ENCODE measurements at regions not wholly inside any gene's neighbourhood (a gene's known extent, or its start where the extent isn't known, plus 50 kb on each side); places are given as distances from the start of the nearest gene placed in this dataset.
A peak's percentile ranks its signal among the peaks of the same experiment; 100 is the strongest.

DNA sequence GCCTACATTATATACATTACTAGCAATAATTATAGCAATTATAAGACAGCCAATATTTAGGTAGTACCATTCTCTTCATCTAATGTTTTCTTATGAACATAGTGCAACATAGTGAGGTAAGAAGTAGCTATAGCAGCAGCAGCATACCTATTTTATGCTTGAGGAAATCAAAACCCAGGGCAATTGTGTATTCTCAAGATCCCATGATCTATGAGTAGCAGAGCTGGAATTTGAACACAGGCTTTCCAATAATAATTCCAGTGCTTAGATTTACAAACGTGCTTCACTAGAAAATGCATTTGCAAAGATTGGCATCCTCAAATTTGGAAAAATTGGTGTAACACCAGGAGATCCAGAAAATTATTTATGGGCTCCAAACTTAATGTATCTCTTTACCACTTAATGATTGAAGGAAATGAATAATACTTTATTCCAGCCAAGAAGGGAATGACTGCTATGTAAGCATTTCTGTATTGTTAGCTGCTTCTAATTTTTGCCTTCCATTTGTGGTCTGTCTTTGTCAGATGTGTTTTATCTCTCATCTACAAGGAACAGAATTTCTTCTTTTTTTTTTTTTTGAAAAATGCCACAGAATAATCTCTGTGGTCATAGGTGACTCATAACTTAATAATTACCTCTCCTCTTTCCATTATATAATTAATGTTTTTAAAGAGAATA, 451.1 kb downstream of the ARAP2 start:
- in situ Hi-C loops (cut with MboI; ENCODE audit: low pct_unique_long_range_greater_than_20kb in 2 of 9, low sequenced_read_pairs in 9 of 9, unreplicated experiment in 9 of 9) = no loop called here
- ATAC-seq (replicated peaks in 6 of 8) = no peak
- Histone ChIP-seq H3K4me1 (replicated peaks in 1 of 2) (no peaks in the 10 kb centered on the region), H3K4me3 (no peak overlapping the region), H3K27ac (no peak overlapping the region)
- 0 to 100% (median 78%) methylated on average over 1 of the region's 1 CpG; no CpG with 5 or more reads in 4 of the 10 experiments for WGBS, 10 experiments

DNA sequence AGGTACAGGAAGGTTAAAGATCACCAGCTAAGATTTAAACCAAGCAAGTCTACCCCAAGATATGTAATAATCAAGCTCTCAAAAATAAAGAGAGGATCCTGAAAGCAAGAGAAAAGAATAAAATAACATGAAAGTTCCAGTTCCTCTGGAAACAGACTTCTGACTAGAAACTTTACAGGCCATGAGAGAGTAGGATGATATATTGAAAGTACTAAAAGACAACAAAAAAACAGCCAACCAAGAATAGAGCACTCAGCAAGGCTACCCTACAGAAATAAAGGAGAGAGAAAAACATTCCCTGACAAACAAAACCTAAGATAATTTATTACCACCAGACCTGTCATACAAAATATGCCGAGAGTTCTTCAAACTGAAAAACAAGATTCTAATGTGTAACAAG, 450.5 kb downstream of the ARAP2 start:
- no peaks in the 10 kb centered on the region for H3K4me1 ChIP-seq (replicated peaks in 1 of 2)
- 0 to 100% (median 61%) methylated on average over 1 of the region's 1 CpG; no CpG with 5 or more reads in 2 of the 10 experiments for WGBS, 10 experiments
- no peak for ATAC-seq (replicated peaks in 6 of 8)
- no peak overlapping the region for H3K27ac ChIP-seq
- in situ Hi-C loops (cut with MboI; ENCODE audit: low pct_unique_long_range_greater_than_20kb in 2 of 9, low sequenced_read_pairs in 9 of 9, unreplicated experiment in 9 of 9) = no loop called here
- no peak overlapping the region for H3K4me3 ChIP-seq

DNA sequence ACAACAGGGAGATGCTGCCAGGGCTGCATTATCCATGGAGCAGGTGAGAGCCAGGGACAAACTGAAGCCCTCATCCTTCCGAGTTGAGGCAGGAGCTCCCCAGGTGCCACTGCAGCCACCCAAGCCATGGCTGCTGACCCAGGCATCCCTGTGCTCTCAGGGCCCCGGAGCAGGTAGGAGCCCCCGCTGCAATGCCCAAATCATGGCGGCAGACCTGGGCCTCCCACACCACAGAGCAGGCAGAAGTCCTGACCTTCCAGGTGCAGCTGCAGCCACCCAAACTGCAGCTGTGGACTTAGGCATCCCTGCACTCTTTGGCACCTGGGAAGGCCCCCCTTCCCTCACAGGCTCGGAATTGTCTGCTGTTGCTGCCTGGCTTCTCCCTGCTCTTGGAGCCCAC, 443.6 kb downstream of the ARAP2 start:
- ATAC-seq (replicated peaks in 6 of 8) = no peak
- in situ Hi-C loops (cut with MboI; ENCODE audit: low pct_unique_long_range_greater_than_20kb in 2 of 9, low sequenced_read_pairs in 9 of 9, unreplicated experiment in 9 of 9) = no loop called here
- Histone ChIP-seq H3K4me3 (no peak overlapping the region), H3K4me1 (replicated peaks in 1 of 2) (no peaks in the 10 kb centered on the region), H3K27ac (no peak overlapping the region)
- 80 to 90% (median 85%) methylated on average over 1 to 4 of the region's 5 CpGs; no CpG with 5 or more reads in 6 of the 10 experiments for WGBS, 10 experiments

DNA sequence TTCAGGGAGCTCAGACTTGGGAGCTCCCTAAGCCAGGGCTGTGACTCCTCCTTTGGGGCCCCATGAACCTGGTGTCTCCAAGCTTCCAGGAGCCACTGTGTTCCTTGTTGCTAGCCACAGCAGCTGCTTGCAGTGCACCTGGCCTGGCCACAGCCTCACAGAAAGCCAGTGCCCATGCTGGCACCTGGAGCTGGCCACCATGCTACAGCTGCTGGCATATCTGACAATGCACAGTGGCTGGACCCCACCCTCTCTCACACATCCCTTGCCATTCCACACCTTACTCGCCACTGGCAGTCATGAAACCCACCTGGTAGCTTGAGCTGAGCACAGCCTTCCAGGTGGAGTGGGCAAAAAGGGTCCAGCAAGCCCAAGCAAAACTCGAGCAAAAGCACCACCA, 441.7 kb downstream of the ARAP2 start:
- in situ Hi-C loops (cut with MboI; ENCODE audit: low pct_unique_long_range_greater_than_20kb in 2 of 9, low sequenced_read_pairs in 9 of 9, unreplicated experiment in 9 of 9) = no loop called here
- WGBS, 10 experiments = 14 to 86% (median 51%) methylated on average over 1 to 2 of the region's 2 CpGs; no CpG with 5 or more reads in 6 of the 10 experiments
- ATAC-seq (replicated peaks in 6 of 8) = no peak
- H3K4me3 ChIP-seq = no peak overlapping the region
- no peak overlapping the region for H3K27ac ChIP-seq
- no peaks in the 10 kb centered on the region for H3K4me1 ChIP-seq (replicated peaks in 1 of 2)

DNA sequence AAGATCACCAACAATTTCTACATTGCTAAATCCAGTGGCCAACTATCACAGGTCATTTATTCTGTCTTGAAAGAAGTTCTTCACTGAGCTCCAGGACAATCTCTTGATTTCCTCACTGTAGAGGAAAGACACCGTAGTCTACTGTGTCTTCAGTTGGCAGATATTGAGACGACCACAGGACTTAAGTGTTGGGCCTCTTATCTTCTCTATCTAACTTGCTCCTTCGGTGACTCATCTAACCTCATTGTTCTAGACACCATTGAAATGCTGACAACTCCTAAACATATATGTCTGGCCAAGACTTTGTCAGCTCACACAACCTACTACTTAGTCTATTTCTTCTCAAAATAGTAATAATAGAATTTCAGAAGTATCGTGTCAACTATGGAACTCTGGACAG, 425.8 kb downstream of the ARAP2 start:
- no peak for ATAC-seq (replicated peaks in 6 of 8)
- WGBS, 10 experiments = 3 to 94% (median 77%) methylated on average over 2 to 4 of the region's 4 CpGs; no CpG with 5 or more reads in 1 of the 10 experiments
- Histone ChIP-seq H3K4me1 (replicated peaks in 1 of 2) (no peaks in the 10 kb centered on the region), H3K27ac (no peak overlapping the region), H3K4me3 (no peak overlapping the region)
- in situ Hi-C loops (cut with MboI; ENCODE audit: low pct_unique_long_range_greater_than_20kb in 2 of 9, low sequenced_read_pairs in 9 of 9, unreplicated experiment in 9 of 9) = no loop called here

DNA sequence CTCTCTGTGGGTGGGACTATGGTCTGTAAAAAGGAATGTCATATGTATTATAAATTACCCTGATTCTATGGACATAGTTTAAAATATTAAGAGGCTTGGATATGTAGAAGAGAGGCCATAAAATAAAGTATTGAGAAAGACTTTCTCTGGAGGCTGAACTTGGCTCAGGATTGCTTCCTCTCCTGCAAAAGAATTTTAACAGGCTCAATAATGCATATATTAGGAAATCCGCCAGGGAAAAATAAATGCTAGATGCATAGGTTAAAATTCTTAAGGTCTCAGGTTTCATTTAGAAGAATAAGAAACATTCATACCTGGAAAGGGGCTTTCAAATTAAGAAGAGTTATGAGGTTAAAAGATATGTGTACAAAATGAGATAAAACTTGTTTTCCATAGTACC, 424.3 kb downstream of the ARAP2 start:
- no peak for ATAC-seq (replicated peaks in 6 of 8)
- Histone ChIP-seq H3K4me1 (replicated peaks in 1 of 2) (no peaks in the 10 kb centered on the region), H3K27ac (no peak overlapping the region), H3K4me3 (no peak overlapping the region)
- WGBS, 10 experiments = 0 to 100% (median 50%) methylated on average over 1 of the region's 1 CpG; no CpG with 5 or more reads in 2 of the 10 experiments
- in situ Hi-C loops (cut with MboI; ENCODE audit: low pct_unique_long_range_greater_than_20kb in 2 of 9, low sequenced_read_pairs in 9 of 9, unreplicated experiment in 9 of 9) = no loop called here

DNA sequence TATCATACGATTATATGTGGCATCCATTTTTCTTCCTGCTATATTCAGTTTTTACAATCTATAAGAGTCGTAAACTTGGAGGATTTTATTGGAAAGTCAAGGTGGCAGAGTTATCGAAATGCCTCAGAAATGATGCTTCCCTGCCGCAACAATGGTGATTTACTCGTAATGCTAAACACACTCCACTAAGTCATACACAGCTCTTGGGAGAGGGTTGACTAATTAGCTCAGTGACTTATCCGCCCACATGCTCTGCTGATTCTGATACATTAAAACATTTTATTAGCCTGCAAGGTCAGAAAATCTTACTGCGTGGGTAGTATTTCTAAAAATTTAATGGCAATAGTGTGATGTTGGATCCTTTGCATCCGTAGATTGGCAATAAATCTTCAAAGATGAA, 420.1 kb downstream of the ARAP2 start:
- ATAC-seq (replicated peaks in 6 of 8) = peak in 4 of 8 experiments; percentile 40 to 98 (median 46)
- H3K27ac ChIP-seq = no peak overlapping the region
- H3K4me3 ChIP-seq = no peak overlapping the region
- no peaks in the 10 kb centered on the region for H3K4me1 ChIP-seq (replicated peaks in 1 of 2)
- in situ Hi-C loops (cut with MboI; ENCODE audit: low pct_unique_long_range_greater_than_20kb in 2 of 9, low sequenced_read_pairs in 9 of 9, unreplicated experiment in 9 of 9) = no loop called here
- 21 to 94% (median 74%) methylated on average over 2 to 8 of the region's 8 CpGs for WGBS, 10 experiments

DNA sequence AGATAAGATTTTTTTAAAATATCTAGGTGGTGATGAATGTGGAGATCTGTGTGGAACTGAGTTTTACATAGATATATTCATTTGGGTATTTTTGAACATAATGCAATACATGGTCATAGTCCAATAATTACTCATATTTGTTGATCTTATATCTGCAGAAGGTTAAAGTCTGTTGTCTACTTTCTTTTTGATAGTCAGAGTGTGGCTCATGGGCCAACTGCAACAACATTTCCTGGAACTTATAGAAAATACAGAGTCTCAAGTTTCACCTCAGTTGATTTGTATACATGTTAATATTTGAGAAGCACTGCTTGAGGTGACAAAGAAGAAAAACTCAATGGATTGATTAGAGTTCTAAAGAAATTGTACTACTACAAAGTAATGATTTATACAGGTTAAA, 408.4 kb downstream of the ARAP2 start:
- Histone ChIP-seq H3K4me3 (no peak overlapping the region), H3K27ac (no peak overlapping the region), H3K4me1 (replicated peaks in 1 of 2) (no peaks in the 10 kb centered on the region)
- no peak for ATAC-seq (replicated peaks in 6 of 8)
- in situ Hi-C loops (cut with MboI; ENCODE audit: low pct_unique_long_range_greater_than_20kb in 2 of 9, low sequenced_read_pairs in 9 of 9, unreplicated experiment in 9 of 9) = no loop called here

DNA sequence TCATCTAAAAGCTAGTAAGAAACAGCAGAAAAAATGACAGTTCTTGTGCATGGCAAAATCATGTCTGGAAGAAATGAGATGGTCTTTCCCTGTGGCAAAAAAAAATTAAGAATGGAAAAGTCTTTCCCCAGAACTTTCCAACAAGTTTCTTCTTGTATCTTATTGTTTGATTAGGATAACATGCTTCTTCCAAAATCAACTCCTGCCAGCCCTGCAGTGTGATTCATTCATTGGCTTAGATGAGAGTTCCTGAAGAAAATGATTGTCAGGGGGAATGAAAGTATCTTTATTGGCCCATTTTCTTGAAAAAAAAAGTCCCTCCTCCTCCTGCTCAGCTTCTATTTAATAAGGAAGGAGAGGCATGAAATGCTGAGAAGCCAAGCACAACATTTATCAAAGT, 407.7 kb downstream of the ARAP2 start:
- in situ Hi-C loops (cut with MboI; ENCODE audit: low pct_unique_long_range_greater_than_20kb in 2 of 9, low sequenced_read_pairs in 9 of 9, unreplicated experiment in 9 of 9) = no loop called here

DNA sequence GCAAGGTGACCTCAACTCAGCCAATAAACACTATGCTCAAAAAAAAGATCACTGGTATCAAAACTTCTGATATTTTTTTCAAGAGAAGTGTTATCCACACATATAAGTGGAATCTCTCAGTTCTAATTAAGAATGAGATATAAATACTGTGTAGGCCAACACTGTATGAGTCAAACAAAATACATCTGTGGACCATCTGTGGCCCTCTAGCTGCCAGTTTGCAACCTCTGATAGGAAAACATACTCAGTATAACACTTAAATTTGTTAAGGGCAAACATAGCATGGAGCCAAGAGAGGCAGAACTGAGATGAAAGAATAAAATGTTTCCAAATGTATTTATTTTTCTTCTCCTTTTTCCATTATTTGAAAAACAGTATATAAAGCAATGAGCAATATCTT, 377.3 kb downstream of the ARAP2 start:
- Histone ChIP-seq H3K4me3 (no peak overlapping the region), H3K4me1 (replicated peaks in 1 of 2) (no peaks in the 10 kb centered on the region), H3K27ac (no peak overlapping the region)
- peak in 1 of 8 experiments; percentile 81 for ATAC-seq (replicated peaks in 6 of 8)
- in situ Hi-C loops (cut with MboI; ENCODE audit: low pct_unique_long_range_greater_than_20kb in 2 of 9, low sequenced_read_pairs in 9 of 9, unreplicated experiment in 9 of 9) = no loop called here

More for the DNA sequence above, 407.7 kb downstream of the ARAP2 start:
- Histone ChIP-seq H3K4me3 (no peak overlapping the region), H3K27ac (no peak overlapping the region), H3K4me1 (replicated peaks in 1 of 2) (no peaks in the 10 kb centered on the region)
- no peak for ATAC-seq (replicated peaks in 6 of 8)

DNA sequence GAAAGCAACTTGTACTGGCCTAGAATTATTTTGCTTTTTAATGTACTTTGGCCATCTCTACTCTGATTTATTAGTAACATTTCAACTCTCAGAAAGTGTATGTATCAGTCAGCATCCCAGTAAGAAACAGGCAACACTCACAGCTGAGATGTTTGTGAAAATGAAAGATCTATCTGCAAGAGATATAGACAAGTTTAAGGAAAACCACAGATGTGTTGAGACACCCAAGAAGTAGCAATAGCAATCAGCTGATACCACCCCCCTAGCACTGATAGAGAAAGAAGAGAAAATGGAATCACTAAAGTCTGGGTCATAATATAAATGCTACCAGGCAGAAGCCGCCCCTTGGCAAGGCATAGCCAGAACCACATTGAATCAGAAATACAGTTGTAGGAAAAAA, 372.0 kb downstream of the ARAP2 start:
- in situ Hi-C loops (cut with MboI; ENCODE audit: low pct_unique_long_range_greater_than_20kb in 2 of 9, low sequenced_read_pairs in 9 of 9, unreplicated experiment in 9 of 9) = no loop called here

DNA sequence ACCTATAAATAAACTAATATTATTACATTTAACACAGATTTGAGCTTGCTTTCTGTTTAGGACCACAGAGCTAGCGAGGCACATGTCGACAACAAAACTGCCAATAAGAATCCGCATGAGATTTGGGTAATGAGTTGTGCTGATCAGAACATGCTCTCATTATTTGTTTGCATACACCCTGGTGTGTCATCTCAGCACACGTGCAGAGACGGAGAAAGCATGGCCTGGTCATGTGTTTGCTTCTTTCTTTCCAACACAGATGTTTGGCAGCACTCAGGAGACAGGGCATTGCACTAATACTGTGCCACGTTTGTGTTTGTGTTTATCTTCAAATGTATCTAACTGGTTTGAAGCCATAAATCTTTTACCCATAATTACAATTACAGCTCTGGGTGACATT, 364.8 kb downstream of the ARAP2 start:
- Histone ChIP-seq H3K4me3 (no peak overlapping the region), H3K4me1 (replicated peaks in 1 of 2) (no peaks in the 10 kb centered on the region), H3K27ac (no peak overlapping the region)
- 0 to 100% (median 77%) methylated on average over 1 to 6 of the region's 6 CpGs for WGBS, 10 experiments
- in situ Hi-C loops (cut with MboI; ENCODE audit: low pct_unique_long_range_greater_than_20kb in 2 of 9, low sequenced_read_pairs in 9 of 9, unreplicated experiment in 9 of 9) = no loop called here
- peak in 1 of 8 experiments; percentile 27 for ATAC-seq (replicated peaks in 6 of 8)

More for the DNA sequence above, 372.0 kb downstream of the ARAP2 start:
- no peaks in the 10 kb centered on the region for H3K4me1 ChIP-seq (replicated peaks in 1 of 2)
- no peak overlapping the region for H3K27ac ChIP-seq
- H3K4me3 ChIP-seq = no peak overlapping the region
- 11 to 100% (median 100%) methylated on average over 1 of the region's 1 CpG; no CpG with 5 or more reads in 5 of the 10 experiments for WGBS, 10 experiments
- no peak for ATAC-seq (replicated peaks in 6 of 8)

DNA sequence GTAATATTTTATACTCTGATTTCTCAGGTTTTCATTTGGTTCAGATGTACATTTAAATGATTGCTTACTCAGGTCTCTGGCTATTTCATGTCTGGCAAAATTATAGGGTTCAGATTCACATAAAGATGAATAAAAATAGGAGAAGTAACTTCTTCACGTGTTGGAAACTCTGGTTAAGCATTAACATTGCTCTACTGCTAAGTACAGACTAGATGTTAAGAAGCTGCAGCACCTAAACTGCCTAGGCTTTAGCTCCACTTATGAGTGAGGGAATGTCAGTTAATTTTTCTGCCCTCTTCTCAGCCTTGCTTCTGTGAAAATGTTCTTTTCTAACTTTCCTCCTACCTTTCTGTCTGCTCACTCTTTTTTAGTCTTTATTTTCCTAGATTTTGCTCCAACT, 361.2 kb downstream of the ARAP2 start:
- WGBS, 10 experiments = 0 to 40% (median 18%) methylated on average over 1 of the region's 1 CpG; no CpG with 5 or more reads in 2 of the 10 experiments
- no peak for ATAC-seq (replicated peaks in 6 of 8)
- Histone ChIP-seq H3K4me1 (replicated peaks in 1 of 2) (no peaks in the 10 kb centered on the region), H3K4me3 (no peak overlapping the region), H3K27ac (no peak overlapping the region)
- in situ Hi-C loops (cut with MboI; ENCODE audit: low pct_unique_long_range_greater_than_20kb in 2 of 9, low sequenced_read_pairs in 9 of 9, unreplicated experiment in 9 of 9) = no loop called here

DNA sequence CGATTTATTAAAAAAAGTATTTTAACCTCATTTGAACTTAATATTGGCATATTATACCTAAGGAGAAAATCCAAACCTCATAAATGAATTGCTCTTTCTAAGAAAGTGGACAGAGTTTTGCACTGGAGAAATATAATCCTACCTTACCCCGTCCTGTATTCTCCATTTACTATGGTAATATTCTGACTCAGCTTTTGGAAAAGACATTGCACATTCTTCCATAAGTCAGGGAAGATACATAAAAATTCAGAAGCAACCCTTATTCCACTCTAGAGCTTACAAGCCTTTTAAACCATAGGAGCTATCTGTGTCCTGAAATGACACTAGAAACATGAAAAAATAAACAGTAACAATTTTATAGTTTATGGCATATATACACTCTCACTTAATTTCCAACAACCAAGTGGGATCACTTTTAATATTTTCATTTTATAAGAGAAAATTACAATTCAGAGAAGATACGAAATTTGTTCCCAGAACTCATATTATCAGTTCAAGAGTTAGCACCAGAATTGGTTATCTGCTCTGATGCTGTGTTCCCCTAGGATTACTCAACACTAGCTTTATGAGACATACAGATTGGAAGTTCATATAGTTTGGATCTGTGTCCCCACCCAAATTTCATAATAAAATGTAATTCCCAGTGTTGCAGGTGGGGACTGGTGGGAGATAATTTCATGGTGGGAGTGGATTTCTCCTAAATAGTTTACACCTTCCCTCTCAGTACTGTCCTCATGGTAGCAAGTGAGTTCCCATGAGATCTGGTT, 359.4 kb downstream of the ARAP2 start:
- 0 to 86% (median 51%) methylated on average over 2 to 3 of the region's 3 CpGs for WGBS, 10 experiments
- Histone ChIP-seq H3K27ac (no peak overlapping the region), H3K4me3 (no peak overlapping the region), H3K4me1 (replicated peaks in 1 of 2) (no peaks in the 10 kb centered on the region)
- peak in 2 of 8 experiments; percentile 54 to 66 for ATAC-seq (replicated peaks in 6 of 8)
- in situ Hi-C loops (cut with MboI; ENCODE audit: low pct_unique_long_range_greater_than_20kb in 2 of 9, low sequenced_read_pairs in 9 of 9, unreplicated experiment in 9 of 9) = no loop called here
